Ovary (tissue), 7 donors: ENCODE measurements at regions not wholly inside any gene's neighbourhood (a gene's known extent, or its start where the extent isn't known, plus 50 kb on each side); places are given as distances from the start of the nearest gene placed in this dataset.

Experiments used
- DNase-seq, 5 donors: peaks; one replicate each; pipeline ENCODE4 v3.0.0-alpha.2; 2019 to 2020
- H3K27ac ChIP-seq, 2 donors: fragments of 200-600 bp; one replicate each; pipeline versions ENCODE4 v1.5.1 to v1.8.0; 2019 to 2022
- H3K27me3 ChIP-seq: fragments of 200-600 bp; one replicate; pipeline ENCODE4 v1.8.0; 2022
- H3K36me3 ChIP-seq: fragments of 200-600 bp; sonication (generic); one replicate; pipeline ENCODE4 v1.5.1; 2019
- H3K4me1 ChIP-seq: one replicate; pipeline ENCODE4 v1.8.1; 2013; ENCODE audit warnings: mild to moderate bottlenecking, moderate library complexity; ENCODE audit not compliant: insufficient read depth
- H3K4me3 ChIP-seq: fragments of 200-600 bp; sonication (generic); one replicate; pipeline ENCODE4 v1.5.1; 2017
- H3K9me3 ChIP-seq, 2 donors: fragments of 200-600 bp in 1 of 2; sonication (generic) in 1 of 2; one replicate each; pipeline versions ENCODE4 v1.5.1 to v1.8.1; 2013 to 2019; ENCODE audit warnings: mild to moderate bottlenecking in 1 of 2, moderate library complexity in 1 of 2
- CTCF ChIP-seq, 3 donors: fragments of 450-650 bp in 2 of 3; fragments of 200-600 bp in 1 of 3; IDR thresholded peaks; one replicate each; pipeline versions ENCODE4 v1.5.1 to v1.8.0; 2016 to 2022; ENCODE audit warnings: antibody characterized with exemption in 3 of 3, mild to moderate bottlenecking in 1 of 3
- EP300 ChIP-seq: sonication (generic); formaldehyde crosslinking; IDR thresholded peaks from one replicate; pipeline ENCODE4 v1.6.1; 2017; ENCODE audit warnings: antibody characterized with exemption
- POLR2A ChIP-seq: fragments of 450-650 bp; IDR thresholded peaks from one replicate; pipeline ENCODE4 v1.6.1; 2017; ENCODE audit warnings: antibody characterized with exemption, mild to moderate bottlenecking, moderate library complexity
- WGBS, 3 donors: extraction: QIAGEN DNeasy Blood & Tissue Kit in 1 of 3; methylation state at CpG; one replicate each; pipeline versions ENCODE4 v1.1.5 to v1.1.7; 2013 to 2017; 5-methylcytosine and 5-hydroxymethylcytosine counted together
- intact Hi-C, 4 donors: fragments of 100-400 bp; cut with DNase I; formaldehyde crosslinking; loops; one replicate each; pipeline versions ENCODE4 v1.11.0 to v1.15.1; 2022 to 2023
- donor health status: DM: no; HTN: no; CAD: no; lungs with moderate emphysema.
- donor health status: DM: no; HTN: no; CAD: no.
- donor health status: Bipolar disorder and iron deficiency.
- donor health status: DM: no; HTN: no; CAD: no.
- donor health status: DM: yes; HTN: yes; CAD: no.

- Histone ChIP-seq H3K4me3 (no peak overlapping the region), H3K36me3 (no peaks in the 10 kb centered on the region), H3K9me3 (no peaks in the 10 kb centered on the region), H3K27me3 (no peaks in the 10 kb centered on the region), H3K27ac (no peak overlapping the region), H3K4me1 (peaks cover 4% of the 10 kb centered on the region)
- intact Hi-C loops = no loop called here
- TF ChIP-seq POLR2A (no peak), EP300 (no peak), CTCF (IDR thresholded peaks at IDR 0.05) (no peak)
- WGBS, 3 donors = 81 to 86% (median 83%) methylated on average over 5 of the region's 5 CpGs
- DNase-seq = no peak
Measured at GRCh38 chr2:226190479-226191252, 609.0 kb downstream of the IRS1 start.

GRCh38 chr2:226189061-226189460 is 610.6 kb downstream of the IRS1 start:
- peaks cover 7% of the 10 kb centered on the region for H3K4me1 ChIP-seq
- no peaks in the 10 kb centered on the region for H3K36me3 ChIP-seq
- H3K27me3 ChIP-seq = no peaks in the 10 kb centered on the region
- H3K4me3 ChIP-seq = no peak overlapping the region
- intact Hi-C loops = no loop called here
- H3K9me3 ChIP-seq = no peaks in the 10 kb centered on the region
- no peak overlapping the region for H3K27ac ChIP-seq
- DNase-seq = no peak
- WGBS, 3 donors = 91 to 95% (median 95%) methylated on average over 5 of the region's 5 CpGs
- TF ChIP-seq EP300 (no peak), POLR2A (no peak)

- intact Hi-C loops = no loop called here
- DNase-seq = no peak
- H3K4me1 ChIP-seq = peaks cover 8% of the 10 kb centered on the region
- no peaks in the 10 kb centered on the region for H3K27me3 ChIP-seq
- TF ChIP-seq POLR2A = no peak
- no peak for TF ChIP-seq EP300
- no peak for TF ChIP-seq CTCF (IDR thresholded peaks at IDR 0.05)
- H3K4me3 ChIP-seq = no peak overlapping the region
- no peaks in the 10 kb centered on the region for H3K9me3 ChIP-seq
- H3K36me3 ChIP-seq = no peaks in the 10 kb centered on the region
- H3K27ac ChIP-seq = no peak overlapping the region
- WGBS, 3 donors = 6 to 13% (median 9%) methylated on average over 2 of the region's 2 CpGs
Measured at GRCh38 chr2:226187616-226188015, 612.0 kb downstream of the IRS1 start.

GRCh38 chr2:226187156-226187555 is 612.5 kb downstream of the IRS1 start:
- DNase-seq = no peak
- peaks cover 8% of the 10 kb centered on the region for H3K4me1 ChIP-seq
- TF ChIP-seq CTCF (IDR thresholded peaks at IDR 0.05) (no peak), EP300 (no peak), POLR2A (no peak)
- intact Hi-C loops = no loop called here
- H3K27me3 ChIP-seq = no peaks in the 10 kb centered on the region
- 30 to 42% (median 40%) methylated on average over 2 of the region's 2 CpGs for WGBS, 3 donors
- no peak overlapping the region for H3K4me3 ChIP-seq
- H3K27ac ChIP-seq = no peak overlapping the region
- H3K36me3 ChIP-seq = no peaks in the 10 kb centered on the region
- H3K9me3 ChIP-seq = no peaks in the 10 kb centered on the region

- Histone ChIP-seq H3K27ac (no peak overlapping the region), H3K4me1 (peaks cover 8% of the 10 kb centered on the region), H3K9me3 (no peaks in the 10 kb centered on the region), H3K36me3 (no peaks in the 10 kb centered on the region), H3K27me3 (no peaks in the 10 kb centered on the region), H3K4me3 (no peak overlapping the region)
- DNase-seq = no peak
- no peak for TF ChIP-seq POLR2A
- no peak for TF ChIP-seq CTCF (IDR thresholded peaks at IDR 0.05)
- TF ChIP-seq EP300 = no peak
- intact Hi-C loops = no loop called here
- WGBS, 3 donors = 3 to 8% (median 7%) methylated on average over 3 of the region's 3 CpGs
Measured at GRCh38 chr2:226185616-226186211, 613.9 kb downstream of the IRS1 start.
